ENCODE measurements at regions not wholly inside any gene's neighbourhood (a gene's known extent, or its start where the extent isn't known, plus 50 kb on each side); places are given as distances from the start of the nearest gene placed in this dataset.

GRCh38 chr22:48372390-48372789, 1455.3 kb downstream of the BRD1 start:
- TF ChIP-seq EZH2phosphoT487 (IDR thresholded peaks at IDR 0.05; ENCODE audit: insufficient read depth, low read depth) = no peak
- no peak for TF ChIP-seq EZH2 (IDR thresholded peaks at IDR 0.05; ENCODE audit: insufficient read depth, poor library complexity, severe bottlenecking)
